Keratinocyte (primary cell): ENCODE measurements at regions not wholly inside any gene's neighbourhood (a gene's known extent, or its start where the extent isn't known, plus 50 kb on each side); places are given as distances from the start of the nearest gene placed in this dataset.

Experiments used
- DNase-seq: peaks from one replicate; pipeline ENCODE4 v3.0.0-alpha.2; 2011; ENCODE audit warnings: low read depth, missing footprints, low spot score
- FAIRE-seq: peaks from 2 replicates; lab custom pipeline; 2011; peaks lifted over from hg19 to GRCh38; lab: Jason Lieb, UNC
- H2AFZ ChIP-seq: 2 replicates; pipeline ENCODE4 v1.6.0; 2012; ENCODE audit warnings: low read length, control low read depth, inconsistent platforms; ENCODE audit not compliant: control insufficient read depth
- H3K27ac ChIP-seq: 2 replicates; pipeline ENCODE4 v1.5.1; 2011; ENCODE audit warnings: low read length; ENCODE audit not compliant: control insufficient read depth, insufficient read depth
- H3K27me3 ChIP-seq: 3 replicates; pipeline ENCODE4 v1.6.0; 2011; ENCODE audit warnings: low read length; ENCODE audit not compliant: control insufficient read depth, insufficient read depth; ENCODE audit errors: extremely low read depth
- H3K36me3 ChIP-seq, 2 experiments: 2 replicates in 1 of 2; 3 replicates in 1 of 2; pipeline ENCODE4 v1.5.1; 2011; ENCODE audit warnings: low read length in 2 of 2, mild to moderate bottlenecking in 1 of 2; ENCODE audit not compliant: control insufficient read depth in 2 of 2, insufficient read depth in 2 of 2; ENCODE audit errors: extremely low read depth in 1 of 2
- H3K4me1 ChIP-seq: 3 replicates; pipeline ENCODE4 v1.5.1; 2011; ENCODE audit warnings: low read length; ENCODE audit not compliant: control insufficient read depth, insufficient read depth; ENCODE audit errors: extremely low read depth
- H3K4me2 ChIP-seq: 3 replicates; pipeline ENCODE4 v1.6.0; 2011; ENCODE audit warnings: low read depth, low read length; ENCODE audit not compliant: control insufficient read depth, insufficient read depth; ENCODE audit errors: extremely low read depth
- H3K4me3 ChIP-seq, 3 experiments: fragments of 200-600 bp in 1 of 3; sonication (generic) in 1 of 3; 2 replicates in 2 of 3; 3 replicates in 1 of 3; pipeline ENCODE4 v1.5.1; 2011 to 2016; ENCODE audit warnings: low read length in 3 of 3, mild to moderate bottlenecking in 3 of 3, control low read depth in 2 of 3, inconsistent platforms in 1 of 3, low read depth in 1 of 3, mixed read lengths in 1 of 3, mixed run types in 1 of 3, moderate library complexity in 1 of 3; ENCODE audit not compliant: control insufficient read depth in 2 of 3, insufficient read depth in 2 of 3; ENCODE audit errors: extremely low read depth in 1 of 3
- H3K79me2 ChIP-seq: 2 replicates; pipeline ENCODE4 v1.6.0; 2012; ENCODE audit warnings: low read length; ENCODE audit not compliant: control insufficient read depth, insufficient read depth
- H3K9ac ChIP-seq: 3 replicates; pipeline ENCODE4 v1.6.0; 2011; ENCODE audit warnings: low read length; ENCODE audit not compliant: control insufficient read depth, insufficient read depth; ENCODE audit errors: extremely low read depth
- H3K9me1 ChIP-seq: 3 replicates; pipeline ENCODE4 v1.6.0; 2011; ENCODE audit warnings: low read length; ENCODE audit not compliant: control insufficient read depth, insufficient read depth; ENCODE audit errors: extremely low read depth
- H3K9me3 ChIP-seq: 2 replicates; pipeline ENCODE4 v1.5.1; 2012; ENCODE audit warnings: low read depth, low read length; ENCODE audit not compliant: control insufficient read depth
- H4K20me1 ChIP-seq: 3 replicates; pipeline ENCODE4 v1.6.0; 2011; ENCODE audit warnings: low read length; ENCODE audit not compliant: control insufficient read depth, insufficient read depth; ENCODE audit errors: extremely low read depth
- EZH2 ChIP-seq: IDR thresholded peaks from one replicate; pipeline ENCODE4 v1.6.1; 2012; ENCODE audit warnings: inconsistent platforms, mild to moderate bottlenecking, low read length, moderate library complexity
- dilution Hi-C: fragments of 300-500 bp; cut with MboI; formaldehyde crosslinking; loops from one replicate; pipeline ENCODE4 v1.7.0; 2020; ENCODE audit warnings: low sequenced_read_pairs; ENCODE audit not compliant: extremely low pct_ligation_motif_present
- TF ChIP-seq, protein P1 (sequence below), 3 experiments: IDR thresholded peaks in 1 of 3; conservative IDR thresholded peaks in 1 of 3; optimal IDR thresholded peaks in 1 of 3; 2 replicates in 2 of 3; 3 replicates in 1 of 3; pipeline versions ENCODE3 to v1.5.1; 2011; ENCODE audit warnings: low read length in 3 of 3, mild to moderate bottlenecking in 3 of 3, moderate library complexity in 2 of 3, control low read depth in 1 of 3, inconsistent platforms in 1 of 3; ENCODE audit not compliant: insufficient read depth in 2 of 3; ENCODE audit errors: extremely low read depth in 1 of 3

DNA sequence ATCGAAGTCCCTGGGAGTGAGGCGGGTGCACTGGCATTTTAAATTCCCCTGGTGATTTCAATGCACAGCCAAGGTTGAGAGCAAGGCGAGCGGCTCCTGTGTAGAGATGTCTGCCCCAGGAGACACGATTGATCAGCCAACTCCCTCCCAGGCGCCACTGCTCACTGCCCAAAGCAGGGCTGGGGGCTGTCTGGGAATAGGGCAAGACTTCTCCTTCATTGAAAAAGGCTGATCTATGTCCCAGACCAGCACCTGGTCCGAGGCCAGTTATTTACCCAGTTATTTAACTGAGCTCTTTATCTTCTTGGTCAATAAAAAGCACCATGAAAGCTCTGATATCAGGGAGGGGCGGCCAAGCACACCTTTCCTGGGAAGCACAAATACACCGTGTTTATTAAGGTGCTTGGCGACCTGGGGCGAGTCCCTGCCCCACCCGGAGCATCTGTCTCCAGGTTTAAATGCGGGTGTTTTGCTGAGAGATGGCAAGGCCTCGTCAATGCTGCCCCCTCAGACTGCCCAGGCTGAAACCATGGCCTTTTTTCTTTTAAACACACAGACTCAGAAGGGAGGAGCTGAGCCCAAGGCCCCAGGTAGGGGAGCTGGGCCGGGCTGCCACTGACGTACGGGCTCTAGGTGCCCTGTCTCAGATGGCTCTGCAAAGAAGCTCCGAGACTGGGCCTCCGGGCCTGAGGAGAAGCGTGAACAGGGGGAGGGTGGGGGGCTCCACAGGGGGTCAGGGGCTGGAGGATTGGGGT lies 73.9 kb upstream of the HPCAL1 start:
- dilution Hi-C loops, result no loop called here
- no peaks in the 10 kb centered on the region for H3K9me1 ChIP-seq
- TF ChIP-seq, protein P1, sequence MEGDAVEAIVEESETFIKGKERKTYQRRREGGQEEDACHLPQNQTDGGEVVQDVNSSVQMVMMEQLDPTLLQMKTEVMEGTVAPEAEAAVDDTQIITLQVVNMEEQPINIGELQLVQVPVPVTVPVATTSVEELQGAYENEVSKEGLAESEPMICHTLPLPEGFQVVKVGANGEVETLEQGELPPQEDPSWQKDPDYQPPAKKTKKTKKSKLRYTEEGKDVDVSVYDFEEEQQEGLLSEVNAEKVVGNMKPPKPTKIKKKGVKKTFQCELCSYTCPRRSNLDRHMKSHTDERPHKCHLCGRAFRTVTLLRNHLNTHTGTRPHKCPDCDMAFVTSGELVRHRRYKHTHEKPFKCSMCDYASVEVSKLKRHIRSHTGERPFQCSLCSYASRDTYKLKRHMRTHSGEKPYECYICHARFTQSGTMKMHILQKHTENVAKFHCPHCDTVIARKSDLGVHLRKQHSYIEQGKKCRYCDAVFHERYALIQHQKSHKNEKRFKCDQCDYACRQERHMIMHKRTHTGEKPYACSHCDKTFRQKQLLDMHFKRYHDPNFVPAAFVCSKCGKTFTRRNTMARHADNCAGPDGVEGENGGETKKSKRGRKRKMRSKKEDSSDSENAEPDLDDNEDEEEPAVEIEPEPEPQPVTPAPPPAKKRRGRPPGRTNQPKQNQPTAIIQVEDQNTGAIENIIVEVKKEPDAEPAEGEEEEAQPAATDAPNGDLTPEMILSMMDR (optimal IDR thresholded peaks at IDR 0.05 in 1 of 3, IDR thresholded peaks at IDR 0.05 in 1 of 3, conservative IDR thresholded peaks at IDR 0.05 in 1 of 3; ENCODE audit: extremely low read depth in 1 of 3, insufficient read depth in 2 of 3, low read length in 3 of 3), result no peak
- no peak for TF ChIP-seq EZH2
- H3K79me2 ChIP-seq, result no peaks in the 10 kb centered on the region
- FAIRE-seq, result no peak
- no peak overlapping the region for H3K4me3 ChIP-seq
- no peak overlapping the region for H3K4me2 ChIP-seq
- H3K27me3 ChIP-seq, result peaks cover 9% of the 10 kb centered on the region
- no peaks in the 10 kb centered on the region for H3K36me3 ChIP-seq
- no peaks in the 10 kb centered on the region for H3K9me3 ChIP-seq
- no peaks in the 10 kb centered on the region for H3K4me1 ChIP-seq
- H3K9ac ChIP-seq, result no peak overlapping the region
- H3K27ac ChIP-seq, result no peak overlapping the region
- H2AFZ ChIP-seq, result no peak overlapping the region
- H4K20me1 ChIP-seq, result no peaks in the 10 kb centered on the region
- DNase-seq, result no peak

DNA sequence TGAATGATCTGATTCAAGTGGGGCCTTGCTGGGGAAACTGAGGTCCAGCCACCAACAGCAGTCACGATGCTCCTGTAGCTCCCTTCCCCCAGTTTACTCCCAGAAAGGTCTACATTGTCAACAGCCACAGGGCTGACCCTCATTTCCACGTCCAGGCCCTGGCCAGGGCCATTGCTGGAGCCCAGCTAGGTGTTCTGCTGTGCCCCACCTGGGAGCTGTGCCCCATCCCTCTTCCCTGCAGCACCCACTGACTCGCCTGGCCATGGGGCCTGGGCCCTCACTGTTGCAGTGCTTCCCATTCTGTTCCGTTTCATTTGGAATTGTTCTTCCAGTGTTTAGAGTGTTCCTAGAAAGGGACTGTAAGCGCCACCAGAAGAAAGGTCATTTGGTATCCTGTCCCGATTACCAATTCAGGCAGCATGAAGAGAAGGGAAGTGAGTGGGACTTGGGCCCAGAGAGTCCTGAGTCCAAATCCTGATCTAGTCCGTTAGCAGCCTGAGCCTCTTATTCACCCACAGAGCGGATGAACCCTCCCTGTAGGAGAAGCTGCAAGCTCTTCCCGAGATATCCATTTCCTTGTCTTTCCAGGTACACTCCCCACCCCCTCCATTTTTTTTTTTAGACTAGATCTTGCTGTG lies 73.1 kb upstream of the HPCAL1 start:
- H3K4me3 ChIP-seq, result no peak overlapping the region
- no peak overlapping the region for H3K4me2 ChIP-seq
- TF ChIP-seq EZH2, result no peak
- TF ChIP-seq, protein P1 (optimal IDR thresholded peaks at IDR 0.05 in 1 of 3, IDR thresholded peaks at IDR 0.05 in 1 of 3, conservative IDR thresholded peaks at IDR 0.05 in 1 of 3; ENCODE audit: extremely low read depth in 1 of 3, insufficient read depth in 2 of 3, low read length in 3 of 3), result no peak
- no peak for FAIRE-seq
- no peaks in the 10 kb centered on the region for H3K9me1 ChIP-seq
- H3K27me3 ChIP-seq, result peaks cover 13% of the 10 kb centered on the region
- H3K9ac ChIP-seq, result no peak overlapping the region
- H3K27ac ChIP-seq, result no peak overlapping the region
- H3K79me2 ChIP-seq, result no peaks in the 10 kb centered on the region
- no peaks in the 10 kb centered on the region for H4K20me1 ChIP-seq
- H3K4me1 ChIP-seq, result no peaks in the 10 kb centered on the region
- no peak for DNase-seq
- no peaks in the 10 kb centered on the region for H3K9me3 ChIP-seq
- H2AFZ ChIP-seq, result no peak overlapping the region
- H3K36me3 ChIP-seq, result no peaks in the 10 kb centered on the region
- dilution Hi-C loops, result no loop called here
